CD4-positive, CD25-positive, alpha-beta regulatory T cell (primary cell): ENCODE measurements at regions not wholly inside any gene's neighbourhood (a gene's known extent, or its start where the extent isn't known, plus 50 kb on each side); places are given as distances from the start of the nearest gene placed in this dataset.

Source experiments
- ATAC-seq, 2 donors: fragments of 150-1000 bp; cut with Tn5 transposase; one replicate each; pipeline ENCODE4 v1.10.0; 2021; ENCODE audit warnings: low read depth in 2 of 2, moderate number of reproducible peaks in 2 of 2, moderate library complexity in 1 of 2
- DNase-seq, 3 donors: peaks; one replicate each; pipeline versions ENCODE4 v3.0.0 to v3.0.0-alpha.2; 2012 to 2022; ENCODE audit warnings: mixed read lengths in 1 of 3
- H3K27ac ChIP-seq: one replicate; pipeline ENCODE4 v1.7.0; 2013; ENCODE audit warnings: mild to moderate bottlenecking, low read length; ENCODE audit not compliant: insufficient read depth, poor library complexity, severe bottlenecking
- H3K27me3 ChIP-seq: one replicate; pipeline ENCODE4 v1.7.0; 2013; ENCODE audit warnings: low read length; ENCODE audit not compliant: control insufficient read depth, insufficient read depth
- H3K36me3 ChIP-seq: one replicate; pipeline ENCODE4 v1.7.0; 2013; ENCODE audit warnings: mild to moderate bottlenecking, low read length, moderate library complexity; ENCODE audit not compliant: control insufficient read depth, insufficient read depth
- H3K4me1 ChIP-seq: 2 replicates; pipeline ENCODE4 v1.7.0; 2013; ENCODE audit warnings: mild to moderate bottlenecking, low read length; ENCODE audit not compliant: insufficient read depth, control insufficient read depth, poor library complexity, severe bottlenecking
- H3K4me3 ChIP-seq: one replicate; pipeline ENCODE4 v1.7.0; 2013; ENCODE audit warnings: low read depth, mild to moderate bottlenecking, low read length, moderate library complexity
- H3K9me3 ChIP-seq, 2 experiments: 1 replicate in 1 of 2; 2 replicates in 1 of 2; pipeline ENCODE4 v1.7.0; 2013; ENCODE audit warnings: low read length in 2 of 2, mild to moderate bottlenecking in 1 of 2, moderate library complexity in 1 of 2; ENCODE audit not compliant: control insufficient read depth in 2 of 2
- H3K27ac Mint-ChIP-seq, 3 donors: one replicate each; pipeline ENCODE4 v1.8.0; 2020 to 2022; ENCODE audit warnings: mild to moderate bottlenecking in 3 of 3, mixed read lengths in 3 of 3, moderate library complexity in 2 of 3
- H3K27me3 Mint-ChIP-seq: one replicate; pipeline ENCODE4 v1.8.0; 2022; ENCODE audit warnings: mild to moderate bottlenecking, mixed read lengths
- H3K36me3 Mint-ChIP-seq: one replicate; pipeline ENCODE4 v1.8.0; 2020; ENCODE audit warnings: mixed read lengths
- H3K4me1 Mint-ChIP-seq, 4 donors: one replicate each; pipeline ENCODE4 v1.8.0; 2020 to 2022; ENCODE audit warnings: mixed read lengths in 4 of 4, mild to moderate bottlenecking in 1 of 4
- H3K4me3 Mint-ChIP-seq, 4 donors: one replicate each; pipeline ENCODE4 v1.8.0; 2020 to 2022; ENCODE audit warnings: mild to moderate bottlenecking in 4 of 4, mixed read lengths in 4 of 4, moderate library complexity in 3 of 4
- H3K9me3 Mint-ChIP-seq, 7 donors: one replicate each; pipeline ENCODE4 v1.8.0; 2020 to 2022; ENCODE audit warnings: mixed read lengths in 7 of 7, mild to moderate bottlenecking in 3 of 7, moderate library complexity in 2 of 7

DNA sequence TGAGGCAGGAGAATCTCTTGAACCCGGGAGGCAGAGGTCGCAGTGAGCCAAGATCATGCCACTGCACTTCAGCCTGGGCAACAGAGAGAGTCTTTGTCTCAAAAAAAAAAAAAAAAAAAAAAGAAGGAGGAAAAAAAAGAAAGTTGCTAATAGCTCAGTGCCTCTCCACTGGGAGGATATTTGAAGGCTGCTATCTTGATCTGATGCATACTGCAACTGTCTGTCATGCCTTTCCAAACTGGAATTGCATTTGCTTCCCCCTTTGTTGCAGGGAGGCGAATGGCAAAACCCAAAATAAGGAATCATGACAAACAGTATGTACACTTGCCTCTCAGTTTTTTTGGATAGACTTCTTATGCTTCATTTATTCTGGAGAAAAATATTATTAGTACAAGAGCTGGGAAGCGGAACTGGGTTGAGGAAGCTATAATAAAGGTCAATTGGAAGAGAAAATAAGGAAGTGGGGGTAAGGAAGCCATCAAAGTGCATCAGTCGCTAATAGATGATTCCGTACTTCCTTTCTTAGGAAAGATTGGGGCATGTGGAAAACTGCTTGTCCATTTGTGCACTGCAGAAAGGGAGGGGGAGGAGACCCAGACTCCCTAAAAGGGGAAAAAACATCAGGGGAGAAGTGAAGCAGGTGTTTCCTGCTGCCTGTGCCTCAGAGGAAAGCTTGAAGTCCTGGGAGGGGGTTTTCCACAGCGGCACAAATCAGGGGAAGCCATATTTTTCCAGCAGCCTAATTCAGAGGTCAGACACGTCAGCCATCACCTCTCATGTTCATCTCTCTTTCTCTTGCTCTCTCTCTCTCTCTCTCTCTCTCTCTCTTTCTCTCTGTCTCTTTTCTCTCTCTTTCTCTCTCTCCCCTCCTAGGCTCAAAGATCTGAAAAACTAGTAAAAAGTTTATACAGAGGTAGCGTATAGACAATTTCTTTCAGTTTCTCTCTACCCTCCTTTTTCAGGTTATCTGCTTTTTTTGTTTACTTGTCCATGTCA, 301.4 kb upstream of the TNP1 start:
- Histone ChIP-seq H3K9me3 (no peaks in the 10 kb centered on the region), H3K27me3 (no peaks in the 10 kb centered on the region), H3K4me1 (no peaks in the 10 kb centered on the region), H3K4me3 (no peak overlapping the region), H3K27ac (no peak overlapping the region), H3K36me3 (no peaks in the 10 kb centered on the region)
- DNase-seq (no peak), ATAC-seq (no peak)
- H3K4me3 Mint-ChIP-seq: peak overlapping the region in 1 of 4 donors; percentile 7
- no peak overlapping the region for H3K27ac Mint-ChIP-seq
- H3K4me1 Mint-ChIP-seq: peaks cover 0 to 11% (median 7%) of the 10 kb centered on the region in 4 donors
- no peaks in the 10 kb centered on the region for H3K36me3 Mint-ChIP-seq
- peaks cover 0 to 1% (median 0%) of the 10 kb centered on the region in 7 donors for H3K9me3 Mint-ChIP-seq
- peaks cover 6% of the 10 kb centered on the region for H3K27me3 Mint-ChIP-seq

GRCh38 chr2:217160103-217160743, 300.4 kb upstream of the TNP1 start:
- Histone ChIP-seq H3K36me3 (no peaks in the 10 kb centered on the region), H3K27ac (no peak overlapping the region), H3K27me3 (no peaks in the 10 kb centered on the region), H3K4me1 (no peaks in the 10 kb centered on the region), H3K9me3 (no peaks in the 10 kb centered on the region), H3K4me3 (no peak overlapping the region)
- Mint-ChIP-seq H3K27ac (no peak overlapping the region), H3K9me3 (peaks cover 0 to 1% (median 0%) of the 10 kb centered on the region in 7 donors), H3K36me3 (no peaks in the 10 kb centered on the region), H3K27me3 (peaks cover 6% of the 10 kb centered on the region), H3K4me3 (no peak overlapping the region), H3K4me1 (peaks cover 0 to 11% (median 7%) of the 10 kb centered on the region in 4 donors)
- ATAC-seq (no peak), DNase-seq (no peak)

GRCh38 chr2:217158928-217159327, 299.1 kb upstream of the TNP1 start:
- Mint-ChIP-seq H3K36me3 (no peaks in the 10 kb centered on the region), H3K27ac (no peak overlapping the region), H3K4me3 (no peak overlapping the region), H3K4me1 (peaks cover 0 to 11% (median 7%) of the 10 kb centered on the region in 4 donors), H3K27me3 (peaks cover 6% of the 10 kb centered on the region), H3K9me3 (peaks cover 0 to 1% (median 0%) of the 10 kb centered on the region in 7 donors)
- no peak for ATAC-seq
- Histone ChIP-seq H3K9me3 (no peaks in the 10 kb centered on the region), H3K27me3 (no peaks in the 10 kb centered on the region), H3K4me1 (no peaks in the 10 kb centered on the region), H3K27ac (no peak overlapping the region), H3K36me3 (no peaks in the 10 kb centered on the region), H3K4me3 (no peak overlapping the region)
- DNase-seq: no peak

DNA sequence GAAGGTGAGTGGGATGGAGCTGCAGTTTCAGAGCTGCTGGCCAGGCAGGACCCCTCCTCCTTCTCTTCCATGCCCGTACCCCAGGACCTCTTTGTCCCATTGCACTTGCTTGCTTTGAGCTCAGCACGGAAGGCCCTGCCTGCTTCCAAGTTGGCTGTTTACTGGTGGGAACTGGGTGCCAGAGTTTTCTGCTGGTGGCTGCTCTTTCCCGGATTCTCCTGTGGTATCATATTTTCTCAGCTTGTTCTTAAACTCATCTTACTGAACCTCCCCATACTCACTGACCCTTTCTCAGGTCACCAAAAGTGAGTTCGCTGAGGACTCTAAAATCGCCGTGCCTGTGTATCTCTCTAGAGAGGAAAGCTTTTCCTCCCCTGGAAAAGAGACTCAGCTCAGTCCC, 297.7 kb upstream of the TNP1 start:
- H3K27ac Mint-ChIP-seq: no peak overlapping the region
- ATAC-seq: no peak

DNA sequence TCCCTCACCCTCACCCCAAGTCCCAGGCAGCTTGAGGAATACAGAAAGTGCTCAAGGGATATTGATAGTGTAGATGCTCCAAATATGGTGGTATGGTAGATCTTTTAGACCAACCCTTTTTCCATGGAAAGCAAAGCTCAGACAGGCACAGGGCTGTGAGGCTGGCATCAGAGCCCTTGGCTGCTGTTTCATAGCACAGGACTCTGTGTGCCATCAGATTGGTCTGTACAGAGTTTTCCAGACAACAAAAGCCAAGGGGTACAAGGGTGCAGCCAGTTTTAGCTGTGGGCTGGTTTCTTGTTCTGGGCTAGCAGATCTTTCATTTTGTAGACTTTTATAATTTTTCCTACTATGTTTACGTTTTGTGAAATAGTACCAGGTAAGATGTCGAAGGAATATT, 296.9 kb upstream of the TNP1 start:
- Histone ChIP-seq H3K9me3 (no peaks in the 10 kb centered on the region), H3K27me3 (no peaks in the 10 kb centered on the region), H3K27ac (no peak overlapping the region), H3K4me3 (no peak overlapping the region), H3K36me3 (no peaks in the 10 kb centered on the region), H3K4me1 (no peaks in the 10 kb centered on the region)
- peaks cover 0 to 7% (median under 1%) of the 10 kb centered on the region in 4 donors for H3K4me1 Mint-ChIP-seq
- no peaks in the 10 kb centered on the region for H3K36me3 Mint-ChIP-seq
- no peaks in the 10 kb centered on the region for H3K27me3 Mint-ChIP-seq
- H3K9me3 Mint-ChIP-seq: peaks cover 0 to 1% (median 0%) of the 10 kb centered on the region in 7 donors
- no peak overlapping the region for H3K27ac Mint-ChIP-seq
- DNase-seq (no peak), ATAC-seq (no peak)
- H3K4me3 Mint-ChIP-seq: no peak overlapping the region

More for the DNA sequence above, 297.7 kb upstream of the TNP1 start:
- peaks cover 0 to 8% (median 7%) of the 10 kb centered on the region in 4 donors for H3K4me1 Mint-ChIP-seq
- Histone ChIP-seq H3K4me1 (no peaks in the 10 kb centered on the region), H3K27ac (no peak overlapping the region), H3K9me3 (no peaks in the 10 kb centered on the region), H3K27me3 (no peaks in the 10 kb centered on the region), H3K36me3 (no peaks in the 10 kb centered on the region), H3K4me3 (no peak overlapping the region)
- peaks cover 0 to 1% (median 0%) of the 10 kb centered on the region in 7 donors for H3K9me3 Mint-ChIP-seq
- DNase-seq: no peak
- H3K27me3 Mint-ChIP-seq: peaks cover 5% of the 10 kb centered on the region
- H3K4me3 Mint-ChIP-seq: no peak overlapping the region
- H3K36me3 Mint-ChIP-seq: no peaks in the 10 kb centered on the region

GRCh38 chr2:217154923-217155322, 295.1 kb upstream of the TNP1 start:
- Mint-ChIP-seq H3K27me3 (no peaks in the 10 kb centered on the region), H3K9me3 (no peaks in the 10 kb centered on the region), H3K4me3 (no peak overlapping the region), H3K36me3 (no peaks in the 10 kb centered on the region), H3K27ac (no peak overlapping the region), H3K4me1 (no peaks in the 10 kb centered on the region)
- DNase-seq (no peak), ATAC-seq (no peak)
- Histone ChIP-seq H3K27me3 (no peaks in the 10 kb centered on the region), H3K36me3 (no peaks in the 10 kb centered on the region), H3K9me3 (no peaks in the 10 kb centered on the region), H3K4me3 (no peak overlapping the region), H3K27ac (no peak overlapping the region), H3K4me1 (no peaks in the 10 kb centered on the region)

DNA sequence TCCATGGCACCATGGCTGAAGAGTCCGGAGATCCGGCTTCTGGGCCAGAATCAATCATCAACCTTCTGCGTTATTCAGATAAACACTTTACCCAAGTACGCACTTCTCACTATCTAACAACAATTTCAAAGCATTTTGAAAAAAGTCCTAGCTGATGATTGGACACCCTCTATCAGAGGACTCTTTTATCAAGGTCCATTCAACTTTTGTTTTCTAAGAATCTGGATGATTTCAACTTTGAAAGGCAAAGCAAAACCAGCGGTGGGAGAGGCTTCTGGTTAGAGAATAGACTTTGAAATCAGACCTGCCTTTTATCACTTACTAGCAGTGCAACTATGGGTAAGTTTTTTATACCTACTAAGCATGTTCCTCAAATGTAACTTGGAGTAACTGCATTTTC, 293.6 kb upstream of the TNP1 start:
- no peak overlapping the region for H3K4me3 Mint-ChIP-seq

More for the DNA sequence above, 293.6 kb upstream of the TNP1 start:
- no peaks in the 10 kb centered on the region for H3K9me3 ChIP-seq
- no peak overlapping the region for H3K4me3 ChIP-seq
- no peaks in the 10 kb centered on the region for H3K36me3 ChIP-seq
- DNase-seq: no peak
- Mint-ChIP-seq H3K4me1 (no peaks in the 10 kb centered on the region), H3K36me3 (no peaks in the 10 kb centered on the region), H3K9me3 (peaks cover 0 to 2% (median 0%) of the 10 kb centered on the region in 7 donors), H3K27ac (no peak overlapping the region), H3K27me3 (no peaks in the 10 kb centered on the region)
- no peaks in the 10 kb centered on the region for H3K4me1 ChIP-seq
- H3K27ac ChIP-seq: no peak overlapping the region
- no peak for ATAC-seq
- no peaks in the 10 kb centered on the region for H3K27me3 ChIP-seq
